Karpas-422 (cell line): ENCODE measurements at regions not wholly inside any gene's neighbourhood (a gene's known extent, or its start where the extent isn't known, plus 50 kb on each side); places are given as distances from the start of the nearest gene placed in this dataset.

ENCODE experiments used
- DNase-seq: peaks from one replicate; pipeline ENCODE4 v3.0.0-alpha.2; 2015
- H2AFZ ChIP-seq: fragments of 200-600 bp; sonication (generic); 2 replicates; pipeline ENCODE4 v1.6.1; 2014; ENCODE audit warnings: antibody characterized with exemption, low read length, mixed read lengths
- H3K27ac ChIP-seq: fragments of 200-600 bp; sonication (generic); 2 replicates; pipeline ENCODE4 v1.5.1; 2014; ENCODE audit warnings: mild to moderate bottlenecking, low read length, moderate library complexity
- H3K27me3 ChIP-seq: fragments of 200-600 bp; sonication (generic); 2 replicates; pipeline ENCODE4 v1.6.1; 2014; ENCODE audit warnings: low read length, mixed read lengths
- H3K36me3 ChIP-seq: fragments of 200-600 bp; sonication (generic); 2 replicates; pipeline ENCODE4 v1.6.1; 2014; ENCODE audit warnings: low read length, mixed read lengths; ENCODE audit not compliant: insufficient read depth
- H3K4me1 ChIP-seq: fragments of 200-600 bp; sonication (generic); 2 replicates; pipeline ENCODE4 v1.6.1; 2014; ENCODE audit warnings: mild to moderate bottlenecking, low read length, mixed read lengths
- H3K4me2 ChIP-seq: fragments of 200-600 bp; sonication (generic); 2 replicates; pipeline ENCODE4 v1.6.1; 2014; ENCODE audit warnings: low read length, low read depth, mild to moderate bottlenecking; ENCODE audit not compliant: poor library complexity, severe bottlenecking
- H3K4me3 ChIP-seq: fragments of 200-600 bp; sonication (generic); 2 replicates; pipeline ENCODE4 v1.5.1; 2014; ENCODE audit warnings: mild to moderate bottlenecking, antibody characterized with exemption, low read length, mixed read lengths
- H3K79me2 ChIP-seq: fragments of 200-600 bp; sonication (generic); 2 replicates; pipeline ENCODE4 v1.6.1; 2014; ENCODE audit warnings: mild to moderate bottlenecking, low read length, mixed read lengths
- H3K9ac ChIP-seq: fragments of 200-600 bp; sonication (generic); 2 replicates; pipeline ENCODE4 v1.6.0; 2014; ENCODE audit warnings: low read length
- H3K9me2 ChIP-seq: fragments of 200-600 bp; sonication (generic), shearing (Covaris generic); replicated peaks from 2 replicates; pipeline ENCODE4 v1.6.0; 2014; ENCODE audit warnings: mild to moderate bottlenecking, low read length, moderate library complexity; ENCODE audit not compliant: insufficient read depth
- H3K9me3 ChIP-seq: fragments of 300-700, 200-600 bp; sonication (generic); 2 replicates; pipeline ENCODE4 v1.6.1; 2014; ENCODE audit warnings: low read length, mixed read lengths
- H4K20me1 ChIP-seq: fragments of 200-600 bp; sonication (generic); 2 replicates; pipeline ENCODE4 v1.6.1; 2014; ENCODE audit warnings: mild to moderate bottlenecking, antibody characterized with exemption, low read length, low read depth; ENCODE audit not compliant: insufficient read depth

GRCh38 chr2:64731746-64732145 lies 78.0 kb upstream of the SERTAD2 start:
- Histone ChIP-seq H3K79me2 (peaks cover 61% of the 10 kb centered on the region), H4K20me1 (no peaks in the 10 kb centered on the region), H2AFZ (peak overlapping the region; percentile 26), H3K9me3 (no peaks in the 10 kb centered on the region), H3K9me2 (no peaks in the 10 kb centered on the region), H3K27me3 (no peaks in the 10 kb centered on the region), H3K27ac (peak overlapping the region; percentile 98), H3K9ac (peak overlapping the region; percentile 64), H3K36me3 (peaks cover 5% of the 10 kb centered on the region; the same call in 1 of the 2 replicates), H3K4me1 (peaks cover 78% of the 10 kb centered on the region), H3K4me3 (peak overlapping the region; percentile 57), H3K4me2 (peak overlapping the region; percentile 84)
- no peak for DNase-seq

GRCh38 chr2:64732146-64732545 lies 78.4 kb upstream of the SERTAD2 start:
- Histone ChIP-seq H3K9ac (peak overlapping the region; percentile 64), H2AFZ (peak overlapping the region; percentile 26), H3K4me1 (peaks cover 74% of the 10 kb centered on the region), H3K36me3 (peaks cover 5% of the 10 kb centered on the region; the same call in 1 of the 2 replicates), H3K27ac (peak overlapping the region; percentile 98), H3K4me2 (peak overlapping the region; percentile 84), H3K4me3 (peak overlapping the region; percentile 57), H3K27me3 (no peaks in the 10 kb centered on the region), H3K9me2 (no peaks in the 10 kb centered on the region), H4K20me1 (no peaks in the 10 kb centered on the region), H3K9me3 (no peaks in the 10 kb centered on the region), H3K79me2 (peaks cover 63% of the 10 kb centered on the region)
- DNase-seq: no peak

- no peaks in the 10 kb centered on the region for H3K27me3 ChIP-seq
- no peaks in the 10 kb centered on the region for H3K9me2 ChIP-seq
- no peak overlapping the region for H3K4me2 ChIP-seq
- H3K4me3 ChIP-seq: no peak overlapping the region
- H3K79me2 ChIP-seq: peaks cover 75% of the 10 kb centered on the region
- DNase-seq: no peak
- peaks cover 48% of the 10 kb centered on the region for H3K4me1 ChIP-seq
- H2AFZ ChIP-seq: no peak overlapping the region
- no peak overlapping the region for H3K9ac ChIP-seq
- H3K36me3 ChIP-seq: peaks cover 5% of the 10 kb centered on the region; the same call in 1 of the 2 replicates
- no peaks in the 10 kb centered on the region for H3K9me3 ChIP-seq
- H3K27ac ChIP-seq: peak overlapping the region; percentile 26
- H4K20me1 ChIP-seq: no peaks in the 10 kb centered on the region
Observed at GRCh38 chr2:64735504-64735903, 81.8 kb upstream of the SERTAD2 start.

- Histone ChIP-seq H3K27ac (peak overlapping the region; percentile 36), H3K4me1 (peaks cover 36% of the 10 kb centered on the region), H2AFZ (no peak overlapping the region), H3K4me3 (no peak overlapping the region), H3K9ac (no peak overlapping the region), H3K79me2 (peaks cover 75% of the 10 kb centered on the region), H4K20me1 (no peaks in the 10 kb centered on the region), H3K9me2 (no peaks in the 10 kb centered on the region), H3K9me3 (no peaks in the 10 kb centered on the region), H3K36me3 (peaks cover 5% of the 10 kb centered on the region; the same call in 1 of the 2 replicates), H3K27me3 (no peaks in the 10 kb centered on the region), H3K4me2 (no peak overlapping the region)
- no peak for DNase-seq
Observed at GRCh38 chr2:64737547-64737946, 83.8 kb upstream of the SERTAD2 start.

- Histone ChIP-seq H3K4me1 (peaks cover 38% of the 10 kb centered on the region), H3K36me3 (peaks cover 5% of the 10 kb centered on the region; the same call in 1 of the 2 replicates), H3K9me2 (no peaks in the 10 kb centered on the region), H3K9ac (no peak overlapping the region), H3K27ac (peak overlapping the region; percentile 36), H3K4me2 (no peak overlapping the region), H2AFZ (no peak overlapping the region), H3K79me2 (peaks cover 77% of the 10 kb centered on the region), H4K20me1 (no peaks in the 10 kb centered on the region), H3K9me3 (no peaks in the 10 kb centered on the region), H3K27me3 (no peaks in the 10 kb centered on the region), H3K4me3 (no peak overlapping the region)
- DNase-seq: no peak
Observed at GRCh38 chr2:64738026-64738425, 84.3 kb upstream of the SERTAD2 start.

GRCh38 chr2:64742678-64743077 lies 89.0 kb upstream of the SERTAD2 start:
- peak overlapping the region; percentile 59 for H3K27ac ChIP-seq
- no peak overlapping the region for H3K4me3 ChIP-seq
- H3K4me1 ChIP-seq: peaks cover 67% of the 10 kb centered on the region
- H3K9me3 ChIP-seq: no peaks in the 10 kb centered on the region
- H2AFZ ChIP-seq: no peak overlapping the region
- peaks cover 4% of the 10 kb centered on the region for H3K36me3 ChIP-seq
- peaks cover 90% of the 10 kb centered on the region for H3K79me2 ChIP-seq
- no peak overlapping the region for H3K9ac ChIP-seq
- no peaks in the 10 kb centered on the region for H4K20me1 ChIP-seq
- no peak for DNase-seq
- H3K9me2 ChIP-seq: no peaks in the 10 kb centered on the region
- no peaks in the 10 kb centered on the region for H3K27me3 ChIP-seq
- H3K4me2 ChIP-seq: peak overlapping the region; percentile 20

- DNase-seq: no peak
- H3K27me3 ChIP-seq: no peaks in the 10 kb centered on the region
- H3K79me2 ChIP-seq: peaks cover 91% of the 10 kb centered on the region
- H3K9me2 ChIP-seq: no peaks in the 10 kb centered on the region
- peak overlapping the region; percentile 51 for H2AFZ ChIP-seq
- peak overlapping the region; percentile 81 for H3K4me2 ChIP-seq
- peaks cover 74% of the 10 kb centered on the region for H3K4me1 ChIP-seq
- peak overlapping the region; percentile 35; the same call in 1 of the 2 replicates for H3K9ac ChIP-seq
- H3K36me3 ChIP-seq: peaks cover 4% of the 10 kb centered on the region
- H3K27ac ChIP-seq: peak overlapping the region; percentile 93
- 0 out of 2 replicates have a peak overlapping the region, but pooled peaks have one; percentile 9 for H3K4me3 ChIP-seq
- no peaks in the 10 kb centered on the region for H3K9me3 ChIP-seq
- H4K20me1 ChIP-seq: no peaks in the 10 kb centered on the region
Observed at GRCh38 chr2:64743739-64744330, 90.1 kb upstream of the SERTAD2 start.

GRCh38 chr2:64745562-64745961 lies 91.8 kb upstream of the SERTAD2 start:
- Histone ChIP-seq H2AFZ (no peak overlapping the region), H4K20me1 (no peaks in the 10 kb centered on the region), H3K9me2 (no peaks in the 10 kb centered on the region), H3K36me3 (peaks cover 4% of the 10 kb centered on the region), H3K27ac (peak overlapping the region; percentile 93), H3K27me3 (no peaks in the 10 kb centered on the region), H3K4me3 (peak overlapping the region; percentile 25; the same call in 1 of the 2 replicates), H3K9ac (peak overlapping the region; percentile 2), H3K79me2 (peaks cover 97% of the 10 kb centered on the region), H3K9me3 (no peaks in the 10 kb centered on the region), H3K4me1 (peaks cover 78% of the 10 kb centered on the region), H3K4me2 (peak overlapping the region; percentile 81)
- DNase-seq: peak; percentile 77
